H9 (cell line): ENCODE measurements at regions not wholly inside any gene's neighbourhood (a gene's known extent, or its start where the extent isn't known, plus 50 kb on each side); places are given as distances from the start of the nearest gene placed in this dataset.
"Not testable (repeated sequence)": the region's sequence is repeated elsewhere in the genome, so short reads cannot be mapped to it uniquely, and the experiment has no call there.

ENCODE experiments used
- DNase-seq: peaks from one replicate; pipeline ENCODE4 v3.0.0-alpha.2; 2017
- H2AFZ ChIP-seq: one replicate; pipeline ENCODE4 v1.6.1; 2013; ENCODE audit warnings: mild to moderate bottlenecking, low read length, control low read depth, moderate library complexity
- H2AK5ac ChIP-seq: 2 replicates; pipeline ENCODE4 v1.6.1; 2013; ENCODE audit warnings: low read length, control low read depth, mixed read lengths; ENCODE audit not compliant: insufficient read length
- H2BK120ac ChIP-seq: one replicate; pipeline ENCODE4 v1.6.1; 2013; ENCODE audit warnings: low read depth, mild to moderate bottlenecking, low read length, control low read depth, inconsistent platforms; ENCODE audit not compliant: poor library complexity, severe bottlenecking
- H2BK12ac ChIP-seq: 2 replicates; pipeline ENCODE4 v1.6.1; 2013; ENCODE audit warnings: low read length, control low read depth, mixed read lengths, low read depth; ENCODE audit not compliant: insufficient read length
- H2BK15ac ChIP-seq: 2 replicates; pipeline ENCODE4 v1.6.1; 2013; ENCODE audit warnings: low read depth, low read length, control low read depth
- H2BK20ac ChIP-seq: one replicate; pipeline ENCODE4 v1.6.1; 2013; ENCODE audit warnings: low read depth, mild to moderate bottlenecking, low read length, control low read depth, inconsistent platforms; ENCODE audit not compliant: poor library complexity, severe bottlenecking
- H2BK5ac ChIP-seq: 2 replicates; pipeline ENCODE4 v1.6.1; 2013; ENCODE audit warnings: low read length, control low read depth, mixed read lengths; ENCODE audit not compliant: insufficient read length
- H3K14ac ChIP-seq: 2 replicates; pipeline ENCODE4 v1.6.1; 2013; ENCODE audit warnings: low read length, control low read depth; ENCODE audit not compliant: insufficient read depth
- H3K18ac ChIP-seq: 2 replicates; pipeline ENCODE4 v1.6.1; 2013; ENCODE audit warnings: low read depth, mild to moderate bottlenecking, mixed read lengths, low read length, control low read depth; ENCODE audit not compliant: insufficient read length
- H3K23ac ChIP-seq: 2 replicates; pipeline ENCODE4 v1.6.1; 2013; ENCODE audit warnings: low read length, control low read depth, mixed read lengths, low read depth; ENCODE audit not compliant: insufficient read length
- H3K23me2 ChIP-seq: 2 replicates; pipeline ENCODE4 v1.6.1; 2013; ENCODE audit warnings: low read depth, mild to moderate bottlenecking, mixed read lengths, low read length, control low read depth; ENCODE audit not compliant: insufficient read length, poor library complexity, severe bottlenecking
- H3K27ac ChIP-seq: 2 replicates; pipeline ENCODE4 v1.5.1; 2013; ENCODE audit warnings: low read length, control low read depth, mixed read lengths, low read depth; ENCODE audit not compliant: insufficient read length
- H3K27me3 ChIP-seq: 2 replicates; pipeline ENCODE4 v1.6.1; 2013; ENCODE audit warnings: low read length, control low read depth, inconsistent platforms; ENCODE audit not compliant: insufficient read depth
- H3K4ac ChIP-seq: 2 replicates; pipeline ENCODE4 v1.6.1; 2013; ENCODE audit warnings: low read depth, mild to moderate bottlenecking, control low read depth, inconsistent platforms, low read length, moderate library complexity
- H3K4me1 ChIP-seq: 2 replicates; pipeline ENCODE4 v1.6.1; 2013; ENCODE audit warnings: low read length, control low read depth, inconsistent platforms; ENCODE audit not compliant: insufficient read depth
- H3K4me2 ChIP-seq: 2 replicates; pipeline ENCODE4 v1.6.1; 2013; ENCODE audit warnings: low read length, control low read depth, mixed read lengths; ENCODE audit not compliant: insufficient read length, insufficient read depth
- H3K56ac ChIP-seq: 2 replicates; pipeline ENCODE4 v1.6.1; 2013; ENCODE audit warnings: low read depth, mild to moderate bottlenecking, mixed read lengths, low read length, control low read depth; ENCODE audit not compliant: insufficient read length
- H3K79me1 ChIP-seq: 2 replicates; pipeline ENCODE4 v1.6.1; 2013; ENCODE audit warnings: low read depth, mild to moderate bottlenecking, moderate library complexity, low read length, control low read depth, inconsistent platforms; ENCODE audit not compliant: insufficient read depth, poor library complexity, severe bottlenecking
- H3K79me2 ChIP-seq: 2 replicates; pipeline ENCODE4 v1.6.1; 2013; ENCODE audit warnings: low read length, control low read depth, inconsistent platforms; ENCODE audit not compliant: insufficient read depth
- H3K9ac ChIP-seq: 2 replicates; pipeline ENCODE4 v1.6.1; 2013; ENCODE audit warnings: low read length, control low read depth, mixed read lengths; ENCODE audit not compliant: insufficient read length; ENCODE audit errors: extremely low read depth
- H3K9me3 ChIP-seq: one replicate; pipeline ENCODE4 v1.6.1; 2013; ENCODE audit warnings: low read depth, low read length, inconsistent platforms; ENCODE audit not compliant: control insufficient read depth
- H3T11ph ChIP-seq: one replicate; pipeline ENCODE4 v1.6.1; 2013; ENCODE audit warnings: mild to moderate bottlenecking, low read length, control low read depth, inconsistent platforms
- H4K20me1 ChIP-seq: one replicate; pipeline ENCODE4 v1.6.1; 2013; ENCODE audit not compliant: control insufficient read depth, insufficient read length, insufficient read depth
- H4K5ac ChIP-seq: 2 replicates; pipeline ENCODE4 v1.6.1; 2013; ENCODE audit warnings: low read depth, mild to moderate bottlenecking, mixed read lengths, low read length, control low read depth; ENCODE audit not compliant: insufficient read length
- H4K8ac ChIP-seq: replicated peaks from 2 replicates; pipeline ENCODE4 v1.6.1; 2013; ENCODE audit warnings: low read length, control low read depth, mixed read lengths, low read depth; ENCODE audit not compliant: insufficient read length
- H4K91ac ChIP-seq: 2 replicates; pipeline ENCODE4 v1.6.1; 2013; ENCODE audit warnings: low read depth, mild to moderate bottlenecking, moderate library complexity, mixed read lengths, low read length, control low read depth; ENCODE audit not compliant: insufficient read length
- H3K27ac Mint-ChIP-seq, 3 experiments: 2 replicates in 2 of 3; 3 replicates in 1 of 3; pipeline ENCODE4 v1.8.0; 2020 to 2021; ENCODE audit warnings: mixed read lengths in 3 of 3, mild to moderate bottlenecking in 1 of 3, moderate library complexity in 1 of 3
- H3K27me3 Mint-ChIP-seq: 2 replicates; pipeline ENCODE4 v1.8.0; 2021; ENCODE audit warnings: low read depth, mild to moderate bottlenecking, moderate library complexity, mixed read lengths
- H3K36me3 Mint-ChIP-seq, 3 experiments: 2 replicates in 2 of 3; 3 replicates in 1 of 3; pipeline ENCODE4 v1.8.0; 2020 to 2021; ENCODE audit warnings: low read depth in 3 of 3, mixed read lengths in 3 of 3; ENCODE audit not compliant: insufficient read depth in 1 of 3
- H3K4me1 Mint-ChIP-seq, 2 experiments: 2 replicates each; pipeline ENCODE4 v1.8.0; 2020; ENCODE audit warnings: mixed read lengths in 2 of 2
- H3K4me3 Mint-ChIP-seq, 2 experiments: 2 replicates in 1 of 2; 3 replicates in 1 of 2; pipeline ENCODE4 v1.8.0; 2020 to 2021; ENCODE audit warnings: mild to moderate bottlenecking in 2 of 2, mixed read lengths in 2 of 2, moderate library complexity in 1 of 2
- H3K9me3 Mint-ChIP-seq, 2 experiments: 2 replicates in 1 of 2; 3 replicates in 1 of 2; pipeline ENCODE4 v1.8.0; 2020; ENCODE audit warnings: mild to moderate bottlenecking in 2 of 2, mixed read lengths in 2 of 2, moderate library complexity in 1 of 2
- CTCF ChIP-seq: fragments of 200-600 bp; sonication (generic); conservative IDR thresholded peaks from 3 replicates; pipeline ENCODE4 v1.8.0; 2021; ENCODE audit warnings: antibody characterized with exemption, mild to moderate bottlenecking
- whole genome bisulfite sequencing: extraction: QIAGEN DNeasy Blood & Tissue Kit; methylation state at CpG from one replicate; pipeline ENCODE4 v1.1.7; 2013; ENCODE audit warnings: missing lambda C conversion rate, low lambda C conversion rate, mixed read lengths; ENCODE audit not compliant: insufficient read length; ENCODE audit errors: extremely low coverage; 5-methylcytosine and 5-hydroxymethylcytosine counted together

- DNase-seq: no peak
- Histone ChIP-seq H3K14ac (no peak overlapping the region), H4K8ac (no peak overlapping the region), H3T11ph (no peak overlapping the region), H3K4me2 (no peak overlapping the region), H3K27ac (no peak overlapping the region), H2BK5ac (no peak overlapping the region), H3K79me1 (no peaks in the 10 kb centered on the region), H3K18ac (no peak overlapping the region), H2BK15ac (no peak overlapping the region), H3K56ac (no peak overlapping the region), H3K9me3 (no peaks in the 10 kb centered on the region), H3K4me1 (peaks cover 3% of the 10 kb centered on the region; the same call in 1 of the 2 replicates), H2AK5ac (no peak overlapping the region), H4K20me1 (no peaks in the 10 kb centered on the region), H2AFZ (no peak overlapping the region), H4K91ac (no peak overlapping the region), H3K4ac (no peak overlapping the region), H2BK20ac (no peak overlapping the region), H4K5ac (no peak overlapping the region), H2BK12ac (no peak overlapping the region), H3K23ac (no peak overlapping the region), H3K9ac (no peak overlapping the region), H2BK120ac (no peak overlapping the region), H3K79me2 (no peaks in the 10 kb centered on the region), H3K23me2 (no peaks in the 10 kb centered on the region), H3K27me3 (no peaks in the 10 kb centered on the region)
- H3K4me3 Mint-ChIP-seq: no peak overlapping the region
- peaks cover 0 to 2% of the 10 kb centered on the region in 2 experiments; a peak in 1 of 5 replicates for H3K9me3 Mint-ChIP-seq
- peak overlapping the region in 2 of 3 experiments; percentile 35 to 60; a peak in 2 of 7 replicates for H3K27ac Mint-ChIP-seq
- no peak for TF ChIP-seq CTCF
- H3K27me3 Mint-ChIP-seq: no peaks in the 10 kb centered on the region
- H3K4me1 Mint-ChIP-seq: peaks cover 6 to 7% of the 10 kb centered on the region in 2 experiments
- no CpG with 5 or more reads among the region's 4 CpGs for WGBS
- H3K36me3 Mint-ChIP-seq: peaks cover 0 to 3% (median 0%) of the 10 kb centered on the region in 3 experiments; a peak in 2 of 7 replicates
Measured at GRCh38 chr5:51811883-51812471, 428.7 kb downstream of the ISL1 start.

- H3K27ac Mint-ChIP-seq, H3K4me1 Mint-ChIP-seq, H2BK5ac ChIP-seq, H2BK20ac ChIP-seq, H2AFZ ChIP-seq, H2BK15ac ChIP-seq, H3K79me1 ChIP-seq, DNase-seq, H3K4ac ChIP-seq, H3K27me3 ChIP-seq, H3K9ac ChIP-seq, H3K79me2 ChIP-seq, H3K4me2 ChIP-seq, H3K56ac ChIP-seq, H3K23me2 ChIP-seq, H3K9me3 Mint-ChIP-seq, H3K14ac ChIP-seq, H4K20me1 ChIP-seq, H3K23ac ChIP-seq, H3K9me3 ChIP-seq, H3T11ph ChIP-seq, H4K5ac ChIP-seq, H3K27me3 Mint-ChIP-seq, H4K8ac ChIP-seq, H4K91ac ChIP-seq, H2AK5ac ChIP-seq, H2BK12ac ChIP-seq, H3K4me1 ChIP-seq, H2BK120ac ChIP-seq, H3K27ac ChIP-seq, H3K36me3 Mint-ChIP-seq, H3K18ac ChIP-seq, H3K4me3 Mint-ChIP-seq: not testable (repeated sequence)
- no CpG with 5 or more reads among the region's 3 CpGs for whole genome bisulfite sequencing
Measured at GRCh38 chr5:51814817-51815216, 431.6 kb downstream of the ISL1 start.
